ENCODE measurements at regions not wholly inside any gene's neighbourhood (a gene's known extent, or its start where the extent isn't known, plus 50 kb on each side); places are given as distances from the start of the nearest gene placed in this dataset.

DNA sequence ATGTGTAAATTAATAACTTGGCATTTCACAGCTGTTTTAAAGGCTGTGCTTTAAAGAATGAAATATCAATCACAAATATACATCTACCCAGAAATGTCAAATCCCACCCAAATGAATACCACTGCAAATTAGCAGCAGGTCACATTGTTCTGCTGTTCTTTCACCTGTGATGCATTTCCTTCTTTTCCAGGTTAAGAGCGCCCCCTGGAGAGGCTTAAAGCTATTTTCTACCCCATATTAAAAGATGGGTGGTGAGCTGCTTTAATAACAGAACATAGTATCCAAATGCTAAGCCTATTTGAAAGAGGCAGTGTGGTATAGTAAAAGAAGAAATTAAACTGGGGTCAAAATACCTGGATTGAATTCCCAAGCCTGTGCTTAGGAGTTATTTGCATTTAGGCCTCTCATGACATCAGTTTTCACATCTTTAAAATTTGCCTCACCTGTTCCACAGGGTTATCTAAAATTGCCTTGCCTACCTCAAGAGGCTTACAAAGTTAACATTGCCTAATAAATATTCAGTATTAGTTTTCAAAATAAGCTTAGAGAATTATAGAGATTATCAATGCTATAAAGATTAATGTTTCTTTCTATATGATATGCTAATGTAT is 396.9 kb upstream of the SLITRK5 start:
- no peak for TF ChIP-seq POLR2AphosphoS5 (IDR thresholded peaks at IDR 0.05)
- TF ChIP-seq, protein P1, sequence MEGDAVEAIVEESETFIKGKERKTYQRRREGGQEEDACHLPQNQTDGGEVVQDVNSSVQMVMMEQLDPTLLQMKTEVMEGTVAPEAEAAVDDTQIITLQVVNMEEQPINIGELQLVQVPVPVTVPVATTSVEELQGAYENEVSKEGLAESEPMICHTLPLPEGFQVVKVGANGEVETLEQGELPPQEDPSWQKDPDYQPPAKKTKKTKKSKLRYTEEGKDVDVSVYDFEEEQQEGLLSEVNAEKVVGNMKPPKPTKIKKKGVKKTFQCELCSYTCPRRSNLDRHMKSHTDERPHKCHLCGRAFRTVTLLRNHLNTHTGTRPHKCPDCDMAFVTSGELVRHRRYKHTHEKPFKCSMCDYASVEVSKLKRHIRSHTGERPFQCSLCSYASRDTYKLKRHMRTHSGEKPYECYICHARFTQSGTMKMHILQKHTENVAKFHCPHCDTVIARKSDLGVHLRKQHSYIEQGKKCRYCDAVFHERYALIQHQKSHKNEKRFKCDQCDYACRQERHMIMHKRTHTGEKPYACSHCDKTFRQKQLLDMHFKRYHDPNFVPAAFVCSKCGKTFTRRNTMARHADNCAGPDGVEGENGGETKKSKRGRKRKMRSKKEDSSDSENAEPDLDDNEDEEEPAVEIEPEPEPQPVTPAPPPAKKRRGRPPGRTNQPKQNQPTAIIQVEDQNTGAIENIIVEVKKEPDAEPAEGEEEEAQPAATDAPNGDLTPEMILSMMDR (IDR thresholded peaks at IDR 0.05): peak in 4 of 5 experiments; percentile 22 to 54 (median 33)
- TF ChIP-seq POLR2A (IDR thresholded peaks at IDR 0.05): no peak

Measured in transverse colon (tissue), 4 donors.